Testis (tissue), 2 donors: ENCODE measurements at regions not wholly inside any gene's neighbourhood (a gene's known extent, or its start where the extent isn't known, plus 50 kb on each side); places are given as distances from the start of the nearest gene placed in this dataset.

Experiments used
- POLR2A ChIP-seq: fragments of 450-650 bp; IDR thresholded peaks from one replicate; pipeline ENCODE4 v1.6.1; 2017; ENCODE audit warnings: antibody characterized with exemption, mild to moderate bottlenecking, moderate library complexity
- TF ChIP-seq, protein P1 (sequence below), 3 experiments: fragments of 450-650 bp in 2 of 3; fragments of 200-600 bp in 1 of 3; sonication (generic) in 1 of 3; IDR thresholded peaks; one replicate each; pipeline ENCODE4 v1.5.1; 2016 to 2019; ENCODE audit warnings: antibody characterized with exemption in 3 of 3, mild to moderate bottlenecking in 2 of 3, moderate library complexity in 1 of 3

GRCh38 chr6:119620846-119621555 is 271.4 kb upstream of the MAN1A1 start:
- TF ChIP-seq, protein P1, sequence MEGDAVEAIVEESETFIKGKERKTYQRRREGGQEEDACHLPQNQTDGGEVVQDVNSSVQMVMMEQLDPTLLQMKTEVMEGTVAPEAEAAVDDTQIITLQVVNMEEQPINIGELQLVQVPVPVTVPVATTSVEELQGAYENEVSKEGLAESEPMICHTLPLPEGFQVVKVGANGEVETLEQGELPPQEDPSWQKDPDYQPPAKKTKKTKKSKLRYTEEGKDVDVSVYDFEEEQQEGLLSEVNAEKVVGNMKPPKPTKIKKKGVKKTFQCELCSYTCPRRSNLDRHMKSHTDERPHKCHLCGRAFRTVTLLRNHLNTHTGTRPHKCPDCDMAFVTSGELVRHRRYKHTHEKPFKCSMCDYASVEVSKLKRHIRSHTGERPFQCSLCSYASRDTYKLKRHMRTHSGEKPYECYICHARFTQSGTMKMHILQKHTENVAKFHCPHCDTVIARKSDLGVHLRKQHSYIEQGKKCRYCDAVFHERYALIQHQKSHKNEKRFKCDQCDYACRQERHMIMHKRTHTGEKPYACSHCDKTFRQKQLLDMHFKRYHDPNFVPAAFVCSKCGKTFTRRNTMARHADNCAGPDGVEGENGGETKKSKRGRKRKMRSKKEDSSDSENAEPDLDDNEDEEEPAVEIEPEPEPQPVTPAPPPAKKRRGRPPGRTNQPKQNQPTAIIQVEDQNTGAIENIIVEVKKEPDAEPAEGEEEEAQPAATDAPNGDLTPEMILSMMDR (IDR thresholded peaks at IDR 0.05): no peak
- no peak for TF ChIP-seq POLR2A
